ENCODE measurements at regions not wholly inside any gene's neighbourhood (a gene's known extent, or its start where the extent isn't known, plus 50 kb on each side); places are given as distances from the start of the nearest gene placed in this dataset.
"Not testable (repeated sequence)": the region's sequence is repeated elsewhere in the genome, so short reads cannot be mapped to it uniquely, and the experiment has no call there.

- DNase-seq (ENCODE audit: low read depth), result no peak
These were observed 105.2 kb downstream of the OR2B2 start for GRCh38 chr6:27806981-27807440.

GRCh38 chr6:27805347-27805746 is 106.8 kb downstream of the OR2B2 start:
- DNase-seq (ENCODE audit: low read depth), result no peak

- no peak for DNase-seq (ENCODE audit: low read depth)
These were observed 107.3 kb downstream of the OR2B2 start for GRCh38 chr6:27804851-27805250.

- DNase-seq (ENCODE audit: low read depth), result no peak
These were observed 111.3 kb downstream of the OR2B2 start for GRCh38 chr6:27800731-27801373.

DNA sequence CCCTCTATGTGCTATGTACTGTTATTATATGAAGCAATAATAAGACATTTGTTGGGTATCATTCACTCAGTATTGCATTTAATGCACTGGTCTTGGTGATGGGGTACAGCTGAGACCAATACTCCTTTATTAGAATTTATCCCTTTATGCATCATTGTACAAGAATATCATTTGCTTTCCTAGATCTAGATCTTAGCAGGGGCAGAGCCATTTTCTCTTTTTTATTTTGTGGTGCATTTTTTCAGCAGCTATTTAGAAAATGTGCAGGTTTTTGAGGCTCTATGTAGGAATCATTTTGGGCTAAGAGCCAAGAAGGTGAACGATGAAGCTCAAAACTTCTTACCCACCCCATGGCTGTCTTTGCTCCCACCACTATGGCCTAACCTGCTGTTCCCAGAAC is 114.2 kb downstream of the OR2B2 start:
- DNase-seq (ENCODE audit: low read depth), result no peak

DNA sequence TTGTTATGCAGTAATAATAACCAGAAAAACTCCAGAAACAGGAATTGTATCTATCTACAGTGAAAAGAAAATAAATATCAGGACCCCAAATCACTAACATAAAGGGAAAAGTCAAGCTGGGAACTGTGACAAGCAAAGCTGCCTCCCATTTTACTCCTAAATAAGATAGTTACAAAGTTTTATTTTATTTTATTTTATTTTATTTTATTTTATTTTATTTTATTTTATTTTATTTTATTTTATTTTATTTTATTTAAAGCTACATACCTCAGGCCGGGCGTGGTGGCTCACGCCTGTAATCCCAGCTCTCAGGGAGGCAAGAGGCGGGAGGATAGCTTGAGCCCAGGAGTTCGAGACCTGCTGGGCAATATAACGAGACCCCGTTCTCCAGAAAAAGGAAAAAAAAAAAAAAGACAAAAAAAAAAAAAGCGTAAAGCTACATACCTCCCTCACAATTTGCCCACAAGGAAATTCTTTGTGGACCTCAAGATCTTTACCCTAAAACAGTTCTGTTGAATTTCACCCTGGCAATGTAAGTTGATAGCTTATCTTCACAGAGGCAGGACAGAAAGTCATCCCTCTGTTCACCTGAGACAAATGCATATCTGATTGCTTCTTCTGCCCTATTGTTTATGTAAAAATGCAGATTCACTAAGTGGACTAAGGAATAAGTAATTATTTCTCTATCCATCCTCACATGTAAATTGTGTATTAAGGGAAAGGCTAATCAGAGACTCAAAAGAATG is 115.3 kb downstream of the OR2B2 start:
- not testable (repeated sequence) for DNase-seq (ENCODE audit: low read depth)

DNA sequence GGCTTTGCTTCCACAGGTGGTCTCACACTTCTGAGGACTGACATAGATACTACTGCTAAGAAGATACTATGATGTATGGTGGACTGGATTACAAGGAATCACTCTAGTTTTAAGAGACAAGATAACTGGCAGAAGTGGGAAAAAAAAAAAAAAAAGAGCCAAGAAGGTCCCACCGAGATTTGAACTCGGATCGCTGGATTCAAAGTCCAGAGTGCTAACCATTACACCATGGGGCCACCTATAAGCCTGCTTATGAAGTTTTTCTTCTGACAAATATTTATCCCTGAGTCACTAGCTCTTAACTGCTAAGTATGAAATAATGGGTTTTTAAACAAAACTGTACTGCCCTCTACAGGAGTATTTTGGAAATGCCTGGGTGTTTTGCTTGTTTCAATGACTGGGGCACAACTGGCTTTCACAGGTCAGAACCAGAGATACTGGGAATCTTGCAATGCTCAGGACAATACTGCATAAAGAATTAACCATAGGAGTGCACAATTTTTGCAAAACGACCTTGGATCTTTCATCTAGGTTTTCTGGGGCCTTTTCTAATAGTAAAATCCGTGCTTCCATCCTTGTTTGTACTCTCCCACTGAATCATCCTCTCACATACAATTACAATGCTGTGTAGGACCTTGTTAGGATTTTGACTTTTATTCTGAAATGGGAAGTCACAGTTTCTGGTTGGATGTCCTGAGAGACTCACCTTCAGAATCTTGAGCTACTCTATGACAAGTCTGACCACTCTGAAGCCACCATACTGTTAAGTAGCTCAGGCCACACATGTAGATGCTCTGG is 116.3 kb downstream of the OR2B2 start:
- DNase-seq (ENCODE audit: low read depth), result no peak

DNA sequence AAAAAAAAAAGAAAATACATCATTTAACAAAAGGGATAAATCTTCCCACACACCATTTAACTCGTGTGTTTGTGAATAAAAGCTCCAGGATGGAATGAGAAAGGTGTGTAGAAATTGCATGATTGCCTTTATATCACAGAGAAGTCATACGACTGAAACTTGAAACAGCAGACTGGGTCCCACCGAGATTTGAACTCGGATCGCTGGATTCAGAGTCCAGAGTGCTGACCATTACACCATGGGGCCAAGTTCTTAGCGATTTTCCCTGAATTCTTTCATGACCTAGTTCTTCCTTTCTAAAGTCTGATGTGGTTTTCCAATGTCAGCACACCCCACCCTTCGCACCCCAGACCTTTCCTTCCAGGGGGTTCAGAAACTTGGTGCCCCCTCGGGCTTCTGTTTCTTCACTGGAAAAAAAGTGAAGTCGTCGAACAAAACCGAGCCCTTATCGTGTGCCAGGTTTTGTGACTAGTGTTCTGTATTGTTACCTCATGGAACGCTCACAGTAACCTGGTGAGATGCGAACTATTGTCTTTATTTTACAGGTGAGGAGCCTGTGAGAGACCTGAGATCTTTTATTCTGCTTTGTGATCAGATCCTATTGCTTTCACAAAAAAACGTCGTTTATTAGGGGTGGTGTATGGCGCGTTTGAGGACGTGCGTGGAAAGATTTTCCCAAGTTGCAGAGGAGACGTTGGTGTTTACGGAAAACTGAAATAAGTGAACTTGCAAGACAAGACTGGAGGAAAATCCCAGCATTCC is 120.8 kb downstream of the OR2B2 start:
- no peak for DNase-seq (ENCODE audit: low read depth)

DNA sequence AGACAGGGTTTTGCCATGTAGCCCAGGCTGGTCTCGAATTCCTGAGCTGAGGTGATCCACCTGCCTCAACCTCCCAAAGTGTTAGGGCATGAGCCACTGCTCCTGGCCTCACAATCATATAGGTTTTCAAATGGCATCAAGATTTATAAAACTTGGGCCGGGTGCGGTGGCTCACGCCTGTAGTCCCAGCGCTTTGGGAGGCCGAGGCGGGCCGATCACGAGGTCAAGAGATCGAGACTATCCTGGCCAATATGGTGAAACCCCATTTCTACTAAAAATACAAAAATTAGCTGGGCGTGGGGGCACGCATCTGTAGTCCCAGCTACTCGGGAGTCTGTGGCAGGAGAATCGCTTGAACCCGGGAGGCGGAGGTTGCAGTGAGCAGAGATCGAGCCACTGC is 123.8 kb downstream of the OR2B2 start:
- not testable (repeated sequence) for DNase-seq (ENCODE audit: low read depth)

DNA sequence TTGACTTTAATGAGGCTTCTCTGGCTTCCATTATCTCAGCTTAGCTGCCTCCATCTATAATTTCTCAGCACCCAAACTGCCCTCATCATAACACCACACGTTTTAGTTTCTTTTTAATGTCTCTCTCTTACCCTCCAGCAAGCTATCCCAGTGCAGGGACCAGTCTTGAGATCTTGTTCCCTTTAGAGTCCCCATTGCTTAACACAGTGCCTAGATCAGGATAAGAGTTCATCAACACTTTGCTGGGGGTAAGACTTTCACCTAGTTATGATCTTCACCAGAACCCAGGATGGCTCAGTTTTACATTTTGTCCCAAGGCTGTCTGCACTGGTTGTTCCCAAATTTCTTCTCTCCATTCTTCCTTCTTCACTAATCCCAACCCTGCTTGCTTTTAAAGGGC is 126.1 kb downstream of the OR2B2 start:
- no peak for DNase-seq (ENCODE audit: low read depth)

- DNase-seq (ENCODE audit: low read depth), result no peak
These were observed 126.9 kb downstream of the OR2B2 start for GRCh38 chr6:27785294-27785693.

- no peak for DNase-seq (ENCODE audit: low read depth)
These were observed 129.4 kb downstream of the OR2B2 start for GRCh38 chr6:27782748-27783147.

DNA sequence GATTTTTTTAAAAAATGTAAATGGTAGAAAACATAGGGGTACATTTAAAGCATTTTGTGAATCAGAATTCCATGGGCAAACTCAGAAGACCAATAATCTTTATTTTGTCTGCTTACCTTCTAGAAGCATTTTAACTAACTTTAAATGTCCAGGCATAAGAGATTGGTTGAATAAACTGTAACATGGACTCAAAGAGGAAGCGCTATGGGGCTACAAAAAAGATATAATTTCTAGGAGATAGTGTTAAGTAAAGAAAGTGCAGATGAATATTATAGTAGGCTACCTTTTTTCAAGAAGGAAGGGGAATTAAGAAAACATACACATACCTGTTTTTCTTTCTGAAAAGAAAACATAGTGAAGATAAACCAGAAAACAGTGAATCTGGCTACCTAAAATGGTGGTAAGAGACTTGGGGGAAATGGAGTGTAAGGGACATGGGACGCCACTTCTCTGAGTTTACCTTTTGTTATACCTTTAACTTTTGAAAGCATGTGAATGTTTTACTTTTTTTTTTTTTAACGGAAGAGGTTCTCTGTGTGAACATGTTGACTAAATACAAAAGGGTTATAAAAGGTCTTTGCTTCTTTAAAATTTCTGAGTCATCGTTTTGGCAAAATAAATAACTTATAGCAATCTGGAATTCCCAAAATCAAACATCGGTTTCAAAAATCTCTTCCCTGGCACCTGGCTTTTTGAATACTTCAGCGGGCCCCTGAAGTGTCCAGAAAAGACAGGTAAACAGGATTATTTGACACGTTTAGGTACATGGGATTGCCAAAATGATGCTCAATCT is 133.4 kb downstream of the OR2B2 start:
- no peak for DNase-seq (ENCODE audit: low read depth)

GRCh38 chr6:27777614-27778355 is 134.4 kb downstream of the OR2B2 start:
- DNase-seq (ENCODE audit: low read depth), result no peak

DNA sequence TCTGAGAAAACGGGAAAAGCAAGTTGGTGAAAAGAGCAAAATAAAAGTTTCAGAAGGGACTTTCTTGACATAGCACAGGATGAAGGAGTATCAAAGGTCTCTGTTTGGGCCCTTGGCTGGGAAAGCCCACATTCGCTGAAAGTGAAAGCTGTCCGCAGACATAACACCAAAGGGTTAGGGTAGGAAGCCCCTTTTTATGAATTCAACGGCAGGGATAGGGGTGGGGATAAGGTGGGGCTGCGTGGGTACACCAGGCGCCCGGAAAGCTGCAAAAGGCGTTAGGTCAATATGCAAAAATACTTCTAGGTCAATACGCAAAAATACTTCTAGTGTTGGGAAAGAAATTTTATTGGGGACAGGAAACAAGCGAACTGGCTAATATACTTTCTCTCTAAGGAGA is 135.1 kb downstream of the OR2B2 start:
- DNase-seq (ENCODE audit: low read depth), result no peak

DNA sequence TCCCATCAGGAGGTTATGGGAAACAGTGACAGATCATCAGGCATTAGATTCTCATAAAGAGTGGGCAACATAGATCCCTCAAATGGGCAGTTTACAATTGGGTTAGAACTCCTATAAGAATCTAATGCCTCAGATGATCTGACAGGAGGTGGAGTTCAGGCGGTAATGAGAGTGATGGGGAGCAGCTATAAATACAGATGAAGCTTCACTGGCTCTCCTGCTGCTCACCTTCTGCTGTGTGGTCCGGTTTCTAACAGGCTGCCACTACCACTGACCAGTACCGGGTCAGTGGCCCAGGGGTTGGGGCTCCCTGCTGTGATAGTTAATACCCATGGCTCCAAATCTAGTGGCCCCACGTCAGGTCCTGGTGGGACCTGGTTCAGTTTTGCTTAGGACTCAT is 135.7 kb downstream of the OR2B2 start:
- DNase-seq (ENCODE audit: low read depth), result no peak

GRCh38 chr6:27775796-27776184 is 136.4 kb downstream of the OR2B2 start:
- DNase-seq (ENCODE audit: low read depth), result no peak

GRCh38 chr6:27775138-27775795 is 136.9 kb downstream of the OR2B2 start:
- DNase-seq (ENCODE audit: low read depth), result not testable (repeated sequence)

DNA sequence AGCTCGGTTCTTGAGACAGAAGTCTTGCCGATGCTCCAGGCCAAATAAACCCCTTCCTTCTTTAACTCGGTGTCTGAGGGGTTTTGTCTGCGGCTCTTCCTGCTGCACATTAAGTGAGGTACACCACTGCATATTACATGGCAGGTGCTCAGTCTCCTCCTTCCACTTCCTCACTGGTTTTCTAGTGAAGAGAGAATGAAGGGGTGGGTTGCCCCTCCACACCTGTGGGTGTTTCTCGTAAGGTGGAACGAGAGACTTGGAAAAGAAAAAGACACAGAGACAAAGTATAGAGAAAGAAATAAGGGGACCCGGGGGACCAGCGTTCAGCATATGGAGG is 138.0 kb downstream of the OR2B2 start:
- not testable (repeated sequence) for DNase-seq (ENCODE audit: low read depth)

Measured in stimulated activated CD8-positive, alpha-beta memory T cell treated with anti-CD3 and anti-CD28 coated beads, Interleukin-7, amount 100 ng/mL, for 24 hours (primary cell).